ENCODE measurements at regions not wholly inside any gene's neighbourhood (a gene's known extent, or its start where the extent isn't known, plus 50 kb on each side); places are given as distances from the start of the nearest gene placed in this dataset.

GRCh38 chr1:72693376-72693775 is 411.0 kb upstream of the NEGR1 start:
- H3K4me1 ChIP-seq, result no peaks in the 10 kb centered on the region
- no peak overlapping the region for H3K4me3 ChIP-seq (ENCODE audit: low read depth, low read length)
- H3K36me3 ChIP-seq, result no peaks in the 10 kb centered on the region
- TF ChIP-seq, protein P1, sequence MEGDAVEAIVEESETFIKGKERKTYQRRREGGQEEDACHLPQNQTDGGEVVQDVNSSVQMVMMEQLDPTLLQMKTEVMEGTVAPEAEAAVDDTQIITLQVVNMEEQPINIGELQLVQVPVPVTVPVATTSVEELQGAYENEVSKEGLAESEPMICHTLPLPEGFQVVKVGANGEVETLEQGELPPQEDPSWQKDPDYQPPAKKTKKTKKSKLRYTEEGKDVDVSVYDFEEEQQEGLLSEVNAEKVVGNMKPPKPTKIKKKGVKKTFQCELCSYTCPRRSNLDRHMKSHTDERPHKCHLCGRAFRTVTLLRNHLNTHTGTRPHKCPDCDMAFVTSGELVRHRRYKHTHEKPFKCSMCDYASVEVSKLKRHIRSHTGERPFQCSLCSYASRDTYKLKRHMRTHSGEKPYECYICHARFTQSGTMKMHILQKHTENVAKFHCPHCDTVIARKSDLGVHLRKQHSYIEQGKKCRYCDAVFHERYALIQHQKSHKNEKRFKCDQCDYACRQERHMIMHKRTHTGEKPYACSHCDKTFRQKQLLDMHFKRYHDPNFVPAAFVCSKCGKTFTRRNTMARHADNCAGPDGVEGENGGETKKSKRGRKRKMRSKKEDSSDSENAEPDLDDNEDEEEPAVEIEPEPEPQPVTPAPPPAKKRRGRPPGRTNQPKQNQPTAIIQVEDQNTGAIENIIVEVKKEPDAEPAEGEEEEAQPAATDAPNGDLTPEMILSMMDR (IDR thresholded peaks at IDR 0.05; ENCODE audit: low read depth, low read length), result no peak
- H3K27me3 ChIP-seq, result no peaks in the 10 kb centered on the region
- no peaks in the 10 kb centered on the region for H3K9me3 ChIP-seq
- DNase-seq, result no peak

GRCh38 chr1:72690871-72691270 is 408.5 kb upstream of the NEGR1 start:
- no peaks in the 10 kb centered on the region for H3K9me3 ChIP-seq
- no peaks in the 10 kb centered on the region for H3K4me1 ChIP-seq
- H3K27me3 ChIP-seq, result no peaks in the 10 kb centered on the region
- H3K36me3 ChIP-seq, result no peaks in the 10 kb centered on the region
- TF ChIP-seq, protein P1 (IDR thresholded peaks at IDR 0.05; ENCODE audit: low read depth, low read length), result no peak
- H3K4me3 ChIP-seq (ENCODE audit: low read depth, low read length), result no peak overlapping the region
- DNase-seq, result no peak

DNA sequence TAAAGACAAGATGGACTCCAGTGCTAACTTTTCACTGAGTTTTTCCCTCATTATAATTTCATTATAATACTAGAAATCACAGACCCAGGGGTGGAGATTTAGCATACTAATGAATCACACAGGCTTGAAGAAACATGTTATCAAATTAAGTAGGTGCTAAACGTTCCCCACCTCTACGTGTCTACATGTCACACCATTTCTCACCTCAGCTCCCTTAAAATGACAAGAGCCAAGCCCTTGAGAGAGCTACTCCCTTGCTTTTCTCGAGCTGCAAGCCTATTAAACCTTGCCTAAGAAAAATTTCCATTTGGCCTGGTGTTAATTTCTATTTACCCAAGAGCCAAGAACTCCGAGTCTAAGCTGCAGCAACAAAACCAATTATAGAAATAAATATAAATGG is 396.3 kb upstream of the NEGR1 start:
- Histone ChIP-seq H3K9me3 (no peaks in the 10 kb centered on the region), H3K36me3 (no peaks in the 10 kb centered on the region), H3K4me1 (no peaks in the 10 kb centered on the region), H3K4me3 (ENCODE audit: low read depth, low read length) (no peak overlapping the region), H3K27me3 (no peaks in the 10 kb centered on the region)
- TF ChIP-seq, protein P1 (IDR thresholded peaks at IDR 0.05; ENCODE audit: low read depth, low read length), result no peak
- no peak for DNase-seq

GRCh38 chr1:72670902-72671301 is 388.6 kb upstream of the NEGR1 start:
- no peak overlapping the region for H3K4me3 ChIP-seq (ENCODE audit: low read depth, low read length)
- H3K4me1 ChIP-seq, result no peaks in the 10 kb centered on the region
- TF ChIP-seq, protein P1 (IDR thresholded peaks at IDR 0.05; ENCODE audit: low read depth, low read length), result no peak
- H3K9me3 ChIP-seq, result no peaks in the 10 kb centered on the region
- DNase-seq, result no peak
- H3K27me3 ChIP-seq, result no peaks in the 10 kb centered on the region
- H3K36me3 ChIP-seq, result no peaks in the 10 kb centered on the region

DNA sequence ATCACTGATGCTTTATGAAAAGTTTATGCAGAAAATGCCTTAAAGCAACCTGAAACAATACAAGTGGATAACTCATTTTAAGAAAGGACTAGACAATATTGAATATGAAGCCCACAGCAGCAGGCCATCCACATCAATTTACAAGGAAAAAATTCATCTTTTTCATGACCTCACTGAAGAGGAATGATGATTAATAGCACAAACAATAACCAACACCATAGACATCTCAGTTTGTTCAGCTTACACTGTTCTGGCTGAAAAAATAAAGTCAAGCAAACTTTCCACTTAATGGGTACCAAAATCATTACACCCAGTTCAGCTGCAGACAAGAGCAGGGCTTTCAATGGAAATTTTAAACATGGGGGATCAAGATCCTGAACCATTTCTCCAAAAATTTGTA is 380.6 kb upstream of the NEGR1 start:
- Histone ChIP-seq H3K27me3 (no peaks in the 10 kb centered on the region), H3K4me1 (no peaks in the 10 kb centered on the region), H3K36me3 (no peaks in the 10 kb centered on the region), H3K9me3 (no peaks in the 10 kb centered on the region), H3K4me3 (ENCODE audit: low read depth, low read length) (no peak overlapping the region)
- no peak for DNase-seq
- TF ChIP-seq, protein P1 (IDR thresholded peaks at IDR 0.05; ENCODE audit: low read depth, low read length), result no peak

DNA sequence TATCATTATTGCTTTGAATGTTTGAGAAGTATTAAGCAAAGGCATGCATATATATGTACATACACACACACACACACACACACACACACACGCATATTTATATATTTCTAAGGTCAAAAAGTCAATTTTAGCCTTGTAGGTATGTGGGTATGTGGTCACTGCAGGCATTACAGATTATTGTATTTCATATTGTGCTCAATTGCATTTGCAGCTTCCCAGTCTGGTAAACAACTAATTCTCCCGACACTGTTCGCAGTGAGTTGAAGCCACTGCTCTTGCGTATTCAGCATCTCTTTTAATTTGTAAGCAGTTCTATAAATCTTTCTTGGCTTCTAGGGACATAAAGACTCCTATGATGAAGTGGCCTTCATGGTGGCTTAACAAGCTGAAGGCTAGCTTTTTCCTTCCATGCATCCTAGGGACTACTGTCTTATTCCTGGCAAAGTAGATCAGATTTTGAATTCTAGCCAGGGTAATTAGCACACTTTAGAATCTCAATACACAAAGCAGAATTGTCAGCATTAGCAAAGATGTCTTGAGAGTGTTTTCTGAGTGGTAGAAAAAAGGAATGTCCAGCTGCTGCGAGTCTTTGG is 368.6 kb upstream of the NEGR1 start:
- Histone ChIP-seq H3K9me3 (no peaks in the 10 kb centered on the region), H3K4me3 (ENCODE audit: low read depth, low read length) (no peak overlapping the region)
- DNase-seq, result no peak

More for the DNA sequence above, 368.6 kb upstream of the NEGR1 start:
- TF ChIP-seq, protein P1 (IDR thresholded peaks at IDR 0.05; ENCODE audit: low read depth, low read length), result no peak
- Histone ChIP-seq H3K36me3 (no peaks in the 10 kb centered on the region), H3K27me3 (no peaks in the 10 kb centered on the region), H3K4me1 (no peaks in the 10 kb centered on the region)
